HepG2 (cell line): ENCODE measurements at regions not wholly inside any gene's neighbourhood (a gene's known extent, or its start where the extent isn't known, plus 50 kb on each side); places are given as distances from the start of the nearest gene placed in this dataset.

Source experiments
- BCL3 ChIP-seq: sonication (generic); formaldehyde crosslinking; IDR thresholded peaks from 2 replicates; pipeline ENCODE4 v1.5.1; 2020; ENCODE audit warnings: mild to moderate bottlenecking, missing genetic modification reagents, moderate library complexity
- CTCF ChIP-seq: sonication (generic); formaldehyde crosslinking; IDR thresholded peaks from 2 replicates; pipeline ENCODE4 v1.5.0; 2020; ENCODE audit warnings: mild to moderate bottlenecking, missing genetic modification reagents, moderate library complexity
- EP300 ChIP-seq, 3 experiments: sonication (generic) in 1 of 3; formaldehyde crosslinking in 1 of 3; IDR thresholded peaks; 2 replicates each; pipeline versions ENCODE4 v1.5.1 to v1.6.1; 2011 to 2020; ENCODE audit warnings: low read depth in 2 of 3, low read length in 2 of 3, borderline replicate concordance in 1 of 3, improper control_type of control experiment in 1 of 3, mild to moderate bottlenecking in 1 of 3, missing genetic modification reagents in 1 of 3, moderate library complexity in 1 of 3
- ETS1 ChIP-seq: sonication (generic); formaldehyde crosslinking; IDR thresholded peaks from 2 replicates; pipeline ENCODE4 v1.4.0; 2020; ENCODE audit warnings: missing genetic modification reagents
- HDAC6 ChIP-seq: fragments of 200-600 bp; sonication (generic); IDR thresholded peaks from 2 replicates; pipeline ENCODE4 v1.7.0; 2017; ENCODE audit warnings: mild to moderate bottlenecking, antibody characterized with exemption, low read length, low read depth
- KLF16 ChIP-seq, 2 experiments: sonication (generic) in 1 of 2; formaldehyde crosslinking in 1 of 2; IDR thresholded peaks; 2 replicates each; pipeline versions ENCODE4 v1.6.1 to v1.8.0; 2016 to 2023; ENCODE audit warnings: missing genetic modification reagents in 2 of 2, missing compliant biosample characterization in 1 of 2
- RARG ChIP-seq: sonication (generic); formaldehyde crosslinking; IDR thresholded peaks from 2 replicates; pipeline ENCODE4 v1.4.0; 2020; ENCODE audit warnings: low read depth, mild to moderate bottlenecking, missing genetic modification reagents
- TCF12 ChIP-seq, 2 experiments: fragments of 450-650 bp in 1 of 2; sonication (generic) in 1 of 2; formaldehyde crosslinking in 1 of 2; IDR thresholded peaks; 2 replicates each; pipeline versions ENCODE4 v1.6.1 to v1.8.0; 2017 to 2022; ENCODE audit warnings: antibody characterized with exemption in 1 of 2, mild to moderate bottlenecking in 1 of 2, missing genetic modification reagents in 1 of 2, moderate library complexity in 1 of 2
- ZNF136 ChIP-seq: sonication (generic); formaldehyde crosslinking; IDR thresholded peaks from 2 replicates; pipeline ENCODE4 v1.8.1; 2022; ENCODE audit warnings: low read depth, mild to moderate bottlenecking, moderate library complexity, missing genetic modification reagents
- ZSCAN20 ChIP-seq: sonication (generic); formaldehyde crosslinking; IDR thresholded peaks from 2 replicates; pipeline ENCODE4 v1.4.0; 2020; ENCODE audit warnings: missing genetic modification reagents, mild to moderate bottlenecking, borderline replicate concordance

GRCh38 chr5:100641833-100642232 is 106.7 kb downstream of the FAM174A start:
- TF ChIP-seq ETS1 (CRISPR knock-in tag) = no peak
- no peak for TF ChIP-seq TCF12 (IDR thresholded peaks at IDR 0.05)
- TF ChIP-seq TCF12 (CRISPR knock-in tag; IDR thresholded peaks at IDR 0.05) = no peak
- no peak for TF ChIP-seq EP300 (IDR thresholded peaks at IDR 0.05; ENCODE audit: low read depth in 2 of 2, low read length in 2 of 2)
- no peak for TF ChIP-seq EP300 (CRISPR knock-in tag; IDR thresholded peaks at IDR 0.05; ENCODE audit: borderline replicate concordance)
- no peak for TF ChIP-seq HDAC6
- TF ChIP-seq BCL3 (CRISPR knock-in tag) = no peak
- no peak for TF ChIP-seq CTCF (CRISPR knock-in tag)
- no peak for TF ChIP-seq ZNF136 (CRISPR knock-in tag)
- TF ChIP-seq KLF16 (CRISPR knock-in tag; IDR thresholded peaks at IDR 0.05) = no peak
- no peak for TF ChIP-seq ZSCAN20
- no peak for TF ChIP-seq RARG
